Esophagus squamous epithelium (tissue), 4 donors: ENCODE measurements at regions not wholly inside any gene's neighbourhood (a gene's known extent, or its start where the extent isn't known, plus 50 kb on each side); places are given as distances from the start of the nearest gene placed in this dataset.

Source experiments
- POLR2A ChIP-seq, 4 donors: fragments of 450-650 bp; IDR thresholded peaks; one replicate each; pipeline ENCODE4 v1.6.1; 2017; ENCODE audit warnings: antibody characterized with exemption in 4 of 4, mild to moderate bottlenecking in 4 of 4, moderate library complexity in 3 of 4
- TF ChIP-seq, protein P1 (sequence below), 6 experiments: fragments of 450-650 bp in 4 of 6; fragments of 200-600 bp in 2 of 6; sonication (generic) in 2 of 6; IDR thresholded peaks; one replicate each; pipeline ENCODE4 v1.5.1; 2016 to 2019; ENCODE audit warnings: antibody characterized with exemption in 6 of 6, mild to moderate bottlenecking in 4 of 6, moderate library complexity in 4 of 6

DNA sequence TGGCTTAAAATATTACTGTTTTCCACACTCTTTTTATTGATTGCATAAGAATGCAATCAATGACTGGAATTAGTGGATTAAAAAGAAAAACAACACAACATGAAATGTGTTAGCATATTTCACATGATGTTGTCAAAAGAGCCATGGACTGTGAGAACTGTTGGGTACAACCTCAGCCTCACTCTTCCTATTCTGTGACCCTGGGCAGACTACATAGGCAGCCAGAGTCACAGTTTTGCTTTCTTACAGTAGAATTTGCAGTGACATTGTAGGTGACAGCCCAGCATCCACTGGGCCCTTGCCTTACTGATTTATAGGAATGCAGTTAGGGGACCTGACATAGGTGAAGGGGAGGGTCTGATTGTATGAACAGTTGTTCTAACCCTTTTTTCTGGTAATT is 471.4 kb upstream of the SLC35B3 start:
- TF ChIP-seq, protein P1, sequence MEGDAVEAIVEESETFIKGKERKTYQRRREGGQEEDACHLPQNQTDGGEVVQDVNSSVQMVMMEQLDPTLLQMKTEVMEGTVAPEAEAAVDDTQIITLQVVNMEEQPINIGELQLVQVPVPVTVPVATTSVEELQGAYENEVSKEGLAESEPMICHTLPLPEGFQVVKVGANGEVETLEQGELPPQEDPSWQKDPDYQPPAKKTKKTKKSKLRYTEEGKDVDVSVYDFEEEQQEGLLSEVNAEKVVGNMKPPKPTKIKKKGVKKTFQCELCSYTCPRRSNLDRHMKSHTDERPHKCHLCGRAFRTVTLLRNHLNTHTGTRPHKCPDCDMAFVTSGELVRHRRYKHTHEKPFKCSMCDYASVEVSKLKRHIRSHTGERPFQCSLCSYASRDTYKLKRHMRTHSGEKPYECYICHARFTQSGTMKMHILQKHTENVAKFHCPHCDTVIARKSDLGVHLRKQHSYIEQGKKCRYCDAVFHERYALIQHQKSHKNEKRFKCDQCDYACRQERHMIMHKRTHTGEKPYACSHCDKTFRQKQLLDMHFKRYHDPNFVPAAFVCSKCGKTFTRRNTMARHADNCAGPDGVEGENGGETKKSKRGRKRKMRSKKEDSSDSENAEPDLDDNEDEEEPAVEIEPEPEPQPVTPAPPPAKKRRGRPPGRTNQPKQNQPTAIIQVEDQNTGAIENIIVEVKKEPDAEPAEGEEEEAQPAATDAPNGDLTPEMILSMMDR (IDR thresholded peaks at IDR 0.05) = no peak
- TF ChIP-seq POLR2A (IDR thresholded peaks at IDR 0.05) = no peak
